Neuronal stem cell (in vitro differentiated cells): ENCODE measurements at regions not wholly inside any gene's neighbourhood (a gene's known extent, or its start where the extent isn't known, plus 50 kb on each side); places are given as distances from the start of the nearest gene placed in this dataset.
"Not testable (repeated sequence)": the region's sequence is repeated elsewhere in the genome, so short reads cannot be mapped to it uniquely, and the experiment has no call there.

Experiments used
- DNase-seq: peaks from one replicate; pipeline ENCODE4 v3.0.0-alpha.2; 2013; ENCODE audit warnings: low spot score
- H2AFZ ChIP-seq: one replicate; pipeline ENCODE4 v1.6.1; 2013; ENCODE audit warnings: mild to moderate bottlenecking, low read length, inconsistent platforms
- H2AK5ac ChIP-seq: 2 replicates; pipeline ENCODE4 v1.6.1; 2013; ENCODE audit warnings: low read depth, mild to moderate bottlenecking, inconsistent platforms, low read length, moderate library complexity, mixed read lengths
- H2BK120ac ChIP-seq: 2 replicates; pipeline ENCODE4 v1.6.1; 2013; ENCODE audit warnings: low read depth, mild to moderate bottlenecking, inconsistent platforms, low read length, moderate library complexity, mixed read lengths
- H2BK12ac ChIP-seq: one replicate; pipeline ENCODE4 v1.6.1; 2013; ENCODE audit warnings: low read length, inconsistent platforms
- H2BK15ac ChIP-seq: 2 replicates; pipeline ENCODE4 v1.6.1; 2013; ENCODE audit warnings: mild to moderate bottlenecking, low read length, inconsistent platforms, mixed read lengths
- H2BK5ac ChIP-seq: one replicate; pipeline ENCODE4 v1.6.1; 2013; ENCODE audit warnings: inconsistent platforms, mild to moderate bottlenecking, low read length, moderate library complexity
- H3K14ac ChIP-seq: one replicate; pipeline ENCODE4 v1.6.1; 2013; ENCODE audit warnings: low read length, inconsistent platforms
- H3K18ac ChIP-seq: 2 replicates; pipeline ENCODE4 v1.6.1; 2013; ENCODE audit warnings: low read length, inconsistent platforms
- H3K23ac ChIP-seq: 2 replicates; pipeline ENCODE4 v1.6.1; 2013; ENCODE audit warnings: low read depth, mild to moderate bottlenecking, mixed read lengths, low read length, inconsistent platforms; ENCODE audit not compliant: poor library complexity
- H3K27ac ChIP-seq: replicated peaks from 3 replicates; pipeline ENCODE4 v1.5.1; 2013; ENCODE audit warnings: low read length, inconsistent platforms
- H3K27me3 ChIP-seq, 3 experiments: 2 replicates each; pipeline ENCODE4 v1.6.1; 2013; ENCODE audit warnings: low read length in 3 of 3, mild to moderate bottlenecking in 2 of 3, inconsistent platforms in 1 of 3, low read depth in 1 of 3, mixed read lengths in 1 of 3, moderate library complexity in 1 of 3; ENCODE audit not compliant: control insufficient read depth in 3 of 3, insufficient read depth in 3 of 3
- H3K36me3 ChIP-seq, 2 donors: replicated peaks in 1 of 2; 2 replicates each; pipeline ENCODE4 v1.6.1; 2013; ENCODE audit warnings: low read length in 2 of 2; ENCODE audit not compliant: control insufficient read depth in 2 of 2, insufficient read depth in 2 of 2
- H3K4ac ChIP-seq: 2 replicates; pipeline ENCODE4 v1.6.1; 2013; ENCODE audit warnings: inconsistent platforms, mild to moderate bottlenecking, low read length, moderate library complexity
- H3K4me1 ChIP-seq, 2 donors: 1 replicate in 1 of 2; 2 replicates in 1 of 2; pipeline ENCODE4 v1.6.1; 2013; ENCODE audit warnings: low read length in 2 of 2, low read depth in 1 of 2; ENCODE audit not compliant: control insufficient read depth in 2 of 2, insufficient read depth in 1 of 2
- H3K4me2 ChIP-seq: one replicate; pipeline ENCODE4 v1.6.1; 2013; ENCODE audit warnings: mild to moderate bottlenecking, low read length, inconsistent platforms; ENCODE audit not compliant: insufficient read depth, poor library complexity, severe bottlenecking
- H3K4me3 ChIP-seq, 2 donors: 2 replicates each; pipeline ENCODE4 v1.5.1; 2013; ENCODE audit warnings: low read length in 2 of 2, mild to moderate bottlenecking in 2 of 2, inconsistent platforms in 1 of 2, moderate library complexity in 1 of 2
- H3K79me1 ChIP-seq: one replicate; pipeline ENCODE4 v1.6.1; 2013; ENCODE audit warnings: low read depth, mild to moderate bottlenecking, inconsistent platforms, low read length, moderate library complexity
- H3K9ac ChIP-seq: one replicate; pipeline ENCODE4 v1.6.1; 2013; ENCODE audit warnings: mild to moderate bottlenecking, low read depth, low read length, inconsistent platforms; ENCODE audit not compliant: poor library complexity
- H3K9me3 ChIP-seq, 2 donors: replicated peaks in 1 of 2; 2 replicates each; pipeline versions ENCODE3 to v1.6.1; 2013; ENCODE audit warnings: low read length in 2 of 2, mild to moderate bottlenecking in 2 of 2, inconsistent platforms in 1 of 2, low read depth in 1 of 2, mixed read lengths in 1 of 2, moderate library complexity in 1 of 2; ENCODE audit not compliant: control insufficient read depth in 2 of 2, insufficient read depth in 1 of 2
- H4K8ac ChIP-seq: one replicate; pipeline ENCODE4 v1.6.1; 2013; ENCODE audit warnings: low read depth, mild to moderate bottlenecking, inconsistent platforms, low read length, moderate library complexity
- H4K91ac ChIP-seq: one replicate; pipeline ENCODE4 v1.6.1; 2013; ENCODE audit warnings: low read length, low read depth, mild to moderate bottlenecking, inconsistent platforms; ENCODE audit not compliant: poor library complexity
- WGBS, 2 donors: extraction: QIAGEN DNeasy Blood & Tissue Kit; methylation state at CpG; one replicate each; pipeline ENCODE4 v1.1.7; 2013; ENCODE audit warnings: missing lambda C conversion rate in 2 of 2, mixed read lengths in 1 of 2; ENCODE audit not compliant: insufficient read length in 2 of 2, insufficient replicate concordance in 1 of 2; ENCODE audit errors: extremely low coverage in 2 of 2; 5-methylcytosine and 5-hydroxymethylcytosine counted together

- not testable (repeated sequence) for H4K91ac ChIP-seq, H2AK5ac ChIP-seq, H3K4me2 ChIP-seq, DNase-seq, H3K4ac ChIP-seq, H3K27me3 ChIP-seq, H2BK12ac ChIP-seq, H3K18ac ChIP-seq, H3K9me3 ChIP-seq, H4K8ac ChIP-seq, H3K4me1 ChIP-seq, H3K14ac ChIP-seq, H2BK15ac ChIP-seq, H3K9ac ChIP-seq, H3K36me3 ChIP-seq, H3K4me3 ChIP-seq, H2BK120ac ChIP-seq, H2BK5ac ChIP-seq, H3K23ac ChIP-seq, H3K27ac ChIP-seq, H3K79me1 ChIP-seq, H2AFZ ChIP-seq
- WGBS, 2 donors, result no CpG with 5 or more reads among the region's 2 CpGs
These were observed 395.9 kb downstream of the CDY2B start for GRCh38 chrY:17484157-17484556.

GRCh38 chrY:17481389-17482022 is 398.5 kb downstream of the CDY2B start:
- H2BK5ac ChIP-seq, H3K27ac ChIP-seq, H3K23ac ChIP-seq, H4K91ac ChIP-seq, H3K4me2 ChIP-seq, DNase-seq, H3K4me3 ChIP-seq, H2BK12ac ChIP-seq, H3K79me1 ChIP-seq, H3K27me3 ChIP-seq, H2BK15ac ChIP-seq, H2AFZ ChIP-seq, H3K9me3 ChIP-seq, H3K4me1 ChIP-seq, H3K14ac ChIP-seq, H3K36me3 ChIP-seq, H3K4ac ChIP-seq, H4K8ac ChIP-seq, H2AK5ac ChIP-seq, H3K9ac ChIP-seq, H2BK120ac ChIP-seq, H3K18ac ChIP-seq: not testable (repeated sequence)
- no CpG with 5 or more reads among the region's 15 CpGs for WGBS, 2 donors

GRCh38 chrY:17472068-17472467 is 408.0 kb downstream of the CDY2B start:
- not testable (repeated sequence) for H2BK12ac ChIP-seq, H3K36me3 ChIP-seq, H2AFZ ChIP-seq, H3K4ac ChIP-seq, H2BK120ac ChIP-seq, H2AK5ac ChIP-seq, H3K4me1 ChIP-seq, H3K4me2 ChIP-seq, H3K9me3 ChIP-seq, H4K91ac ChIP-seq, H2BK15ac ChIP-seq, H4K8ac ChIP-seq, H3K27me3 ChIP-seq, H3K23ac ChIP-seq, H3K14ac ChIP-seq, H3K27ac ChIP-seq, DNase-seq, H3K79me1 ChIP-seq, H2BK5ac ChIP-seq, H3K18ac ChIP-seq, H3K4me3 ChIP-seq, H3K9ac ChIP-seq
- WGBS, 2 donors, result no CpG with 5 or more reads among the region's 3 CpGs

- H2BK120ac ChIP-seq, H2BK15ac ChIP-seq, H3K9me3 ChIP-seq, H3K14ac ChIP-seq, H3K79me1 ChIP-seq, H2BK5ac ChIP-seq, H3K4me3 ChIP-seq, H3K23ac ChIP-seq, H2AK5ac ChIP-seq, H3K4ac ChIP-seq, H3K27ac ChIP-seq, DNase-seq, H4K91ac ChIP-seq, H2AFZ ChIP-seq, H2BK12ac ChIP-seq, H3K9ac ChIP-seq, H3K4me2 ChIP-seq, H3K4me1 ChIP-seq, H3K27me3 ChIP-seq, H4K8ac ChIP-seq, H3K36me3 ChIP-seq, H3K18ac ChIP-seq: not testable (repeated sequence)
- no CpG with 5 or more reads among the region's 11 CpGs for WGBS, 2 donors
These were observed 420.3 kb downstream of the CDY2B start for GRCh38 chrY:17459753-17460152.
